ENCODE measurements at regions not wholly inside any gene's neighbourhood (a gene's known extent, or its start where the extent isn't known, plus 50 kb on each side); places are given as distances from the start of the nearest gene placed in this dataset.
"Not testable (repeated sequence)": the region's sequence is repeated elsewhere in the genome, so short reads cannot be mapped to it uniquely, and the experiment has no call there.

DNA sequence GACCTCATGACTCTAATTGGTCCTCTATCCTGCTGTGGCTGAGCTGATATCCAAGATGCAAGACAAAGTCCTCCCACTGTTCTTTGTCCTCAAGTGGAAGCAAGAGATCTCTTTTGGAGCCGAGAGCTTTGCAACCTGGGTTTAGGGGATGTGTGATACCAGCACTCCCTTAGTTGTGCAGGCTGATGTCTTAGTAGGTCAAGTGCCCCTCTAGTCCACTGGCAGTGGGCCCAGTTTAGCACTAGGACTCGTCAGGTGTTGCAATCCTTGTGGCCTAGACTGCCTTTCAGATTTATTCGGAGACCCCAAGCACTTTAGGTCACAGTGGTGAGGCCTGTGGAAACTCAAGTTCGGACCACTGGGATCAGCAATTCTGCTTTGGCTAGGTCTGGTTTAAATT is 64.0 kb downstream of the GPRASP3 start:
- DNase-seq, result no peak

DNA sequence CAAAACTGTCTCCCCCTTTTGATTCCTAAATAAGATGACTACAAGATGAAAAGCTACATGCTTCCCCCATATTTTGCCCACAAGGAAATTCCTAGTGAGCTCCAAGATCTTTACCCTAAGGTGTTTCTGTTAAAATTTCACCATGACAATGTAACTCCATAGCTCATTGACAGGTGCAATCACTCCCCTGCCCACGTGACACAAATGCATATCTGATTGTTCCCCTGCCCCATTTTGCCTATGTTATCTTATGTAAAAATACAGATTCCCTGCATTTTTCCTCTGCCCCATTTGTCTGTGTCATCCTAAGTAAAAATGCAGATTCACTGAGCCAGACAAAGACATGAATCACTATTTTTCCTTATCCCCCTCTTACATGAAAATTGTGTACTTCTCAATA is 66.7 kb downstream of the GPRASP3 start:
- DNase-seq, result no peak

DNA sequence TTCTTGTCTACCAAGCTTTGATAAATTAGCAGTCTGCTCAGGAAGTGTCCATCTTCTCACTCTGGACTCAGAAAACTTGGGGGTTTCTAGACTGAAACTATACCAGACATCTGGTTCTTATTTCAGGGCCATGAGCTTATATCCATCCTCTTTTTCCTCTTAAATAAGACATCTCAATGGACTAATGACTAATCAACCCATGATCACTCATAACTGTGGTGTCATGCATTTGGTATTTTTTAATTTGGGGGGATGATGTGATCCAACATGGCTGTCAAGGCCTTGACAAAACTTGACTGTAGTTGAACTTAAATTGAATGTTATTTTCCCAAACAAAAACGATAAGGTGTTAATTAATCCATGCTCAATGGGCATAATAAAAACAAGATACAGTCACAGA is 87.8 kb downstream of the GPRASP3 start:
- DNase-seq, result no peak

DNA sequence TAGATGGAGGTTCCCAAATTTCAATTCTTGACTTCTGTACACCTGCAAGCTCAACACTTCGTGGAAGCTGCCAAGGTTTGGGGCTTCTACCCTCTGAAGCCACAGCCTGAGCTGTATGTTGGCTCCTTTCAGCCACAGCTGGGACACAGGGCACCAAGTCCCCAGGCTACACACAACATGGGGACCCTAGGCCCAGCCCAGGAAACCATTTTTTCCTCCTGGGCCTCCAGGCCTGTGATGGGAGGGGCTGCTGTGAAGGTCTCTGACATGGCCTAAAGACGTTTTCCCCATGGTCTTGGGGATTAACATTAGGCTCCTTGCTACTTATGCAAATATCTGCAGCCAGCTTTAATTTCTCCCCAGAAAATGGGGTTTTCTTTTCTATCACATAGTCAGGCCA is 97.7 kb downstream of the GPRASP3 start:
- not testable (repeated sequence) for DNase-seq

GRCh38 chrX:102832661-102833060 is 104.4 kb upstream of the RAB40AL start:
- DNase-seq, result no peak

- DNase-seq, result no peak
Measured at GRCh38 chrX:102833136-102833535, 103.9 kb upstream of the RAB40AL start.

DNA sequence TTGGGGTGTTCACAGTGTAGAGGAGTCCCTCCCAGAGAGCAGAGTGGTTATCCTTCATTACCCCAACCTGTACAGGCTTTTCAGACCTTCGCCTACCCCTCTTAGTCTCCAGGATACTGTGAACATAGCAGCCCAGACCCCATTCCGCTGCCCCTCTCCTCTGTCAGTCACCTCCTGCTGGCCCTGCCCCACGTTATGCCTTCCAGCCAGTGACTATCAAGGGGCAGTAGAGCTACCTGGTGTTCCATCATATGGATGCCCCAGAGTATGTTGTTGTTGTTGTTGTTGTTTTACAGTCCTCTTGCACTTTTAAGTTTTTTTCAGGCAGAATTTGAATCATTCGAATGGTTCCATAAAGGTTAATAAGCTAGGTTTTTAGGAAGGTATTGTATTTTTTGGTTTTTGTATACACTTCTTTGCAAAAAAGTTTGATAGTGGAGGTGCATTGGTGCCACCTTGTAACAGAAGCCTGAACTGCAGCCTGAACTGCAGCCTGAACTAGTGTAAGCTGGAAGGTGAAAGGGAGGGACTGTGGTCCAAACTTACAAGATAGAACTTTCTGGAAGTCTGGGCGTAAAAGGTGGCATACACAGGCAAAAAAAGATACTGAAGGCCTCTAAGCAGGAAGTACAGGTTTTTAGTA is 101.4 kb upstream of the RAB40AL start:
- no peak for DNase-seq

- DNase-seq, result no peak
Measured at GRCh38 chrX:102837847-102838246, 99.2 kb upstream of the RAB40AL start.

DNA sequence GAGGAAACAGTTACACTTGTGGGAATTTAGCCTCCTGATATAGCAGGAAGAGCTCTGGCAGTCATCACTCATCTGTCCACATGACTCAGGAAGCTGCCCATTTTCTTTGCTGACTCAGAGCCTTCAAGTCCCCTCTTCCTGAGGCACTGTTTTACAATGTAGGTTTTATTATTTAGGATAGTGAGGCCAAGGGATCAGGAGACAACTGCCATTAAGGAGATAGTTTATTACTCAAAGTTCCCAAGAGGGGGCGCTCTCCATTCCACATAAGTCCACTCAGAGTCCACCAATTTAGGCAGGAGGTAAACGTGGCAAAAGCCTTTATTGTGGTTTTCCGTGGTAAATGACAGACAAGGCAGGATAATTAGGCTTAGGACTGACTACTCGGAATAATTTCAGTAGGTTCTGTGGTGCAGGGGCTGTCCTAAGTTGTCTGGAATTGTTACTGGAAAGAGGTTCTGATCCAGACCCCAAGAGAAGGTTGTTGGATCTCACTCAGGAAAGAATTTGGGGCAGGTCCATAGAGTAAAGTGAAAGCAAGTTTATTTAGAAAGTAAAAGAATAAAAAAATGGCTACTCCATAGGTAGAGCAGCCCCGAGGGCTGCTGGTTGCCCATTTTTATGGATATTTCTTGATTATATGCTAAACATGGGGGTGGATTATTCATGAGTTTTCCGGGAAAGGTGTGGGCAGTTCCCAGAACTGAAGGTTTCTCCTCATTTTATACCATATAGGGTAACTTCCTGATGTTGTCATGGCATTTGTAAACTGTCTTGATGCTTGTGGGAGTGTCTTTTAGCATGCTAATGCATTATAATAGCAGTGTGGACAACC is 96.0 kb upstream of the RAB40AL start:
- no peak for DNase-seq

GRCh38 chrX:102841706-102842003 is 95.4 kb upstream of the RAB40AL start:
- no peak for DNase-seq

GRCh38 chrX:102845020-102845419 is 92.1 kb upstream of the RAB40AL start:
- DNase-seq, result no peak

DNA sequence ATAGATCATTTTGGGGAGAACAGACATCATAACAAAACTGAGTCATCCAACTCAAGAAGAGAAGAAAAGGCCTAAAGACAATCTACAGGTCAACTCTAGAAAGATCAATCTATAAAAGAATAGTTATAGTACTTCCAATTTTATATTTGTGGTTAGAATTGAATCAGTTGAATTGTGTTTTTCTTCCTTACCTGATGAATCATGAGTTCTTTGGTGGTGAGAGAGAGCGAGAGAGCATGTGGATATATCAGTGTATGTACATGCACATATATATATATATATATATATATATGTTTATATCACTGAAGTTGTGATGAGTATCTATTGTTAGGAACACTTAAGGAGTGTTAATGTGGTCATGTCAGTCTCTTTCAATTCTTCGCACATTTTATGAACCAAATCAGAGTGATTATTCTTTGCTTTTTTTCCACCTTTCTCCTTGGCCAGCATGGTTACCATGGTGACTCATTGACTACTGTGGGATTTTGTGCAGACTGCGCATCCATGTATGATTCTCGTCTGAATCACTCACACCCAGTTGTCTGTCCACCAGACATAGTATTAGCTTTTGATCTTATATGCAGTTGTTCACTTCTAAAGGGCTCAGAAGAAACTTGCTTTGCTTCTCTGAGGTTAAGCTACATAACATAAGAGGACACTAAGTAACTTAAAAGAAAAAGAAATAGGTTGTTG is 90.4 kb upstream of the RAB40AL start:
- DNase-seq, result no peak

- no peak for DNase-seq
Measured at GRCh38 chrX:102847362-102847761, 89.7 kb upstream of the RAB40AL start.

DNA sequence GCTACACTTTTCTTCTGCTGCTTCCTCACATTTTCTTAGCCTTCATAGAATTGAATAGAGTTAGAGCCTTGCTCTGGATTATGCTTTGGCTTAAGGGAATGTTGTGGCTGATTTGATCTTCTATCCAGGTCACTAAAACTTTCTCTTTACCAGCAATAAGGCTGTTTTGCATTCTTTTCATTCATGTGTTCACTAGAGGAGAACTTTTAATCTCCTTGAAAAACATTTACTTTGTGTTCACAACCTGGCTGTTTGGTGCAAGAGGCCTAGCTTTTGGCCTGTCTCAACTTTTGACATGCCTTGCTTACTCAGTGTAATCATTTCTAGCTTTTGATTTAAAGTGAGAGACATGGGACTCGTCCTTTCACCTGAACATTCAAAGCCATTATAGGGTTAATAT is 87.7 kb upstream of the RAB40AL start:
- no peak for DNase-seq

DNA sequence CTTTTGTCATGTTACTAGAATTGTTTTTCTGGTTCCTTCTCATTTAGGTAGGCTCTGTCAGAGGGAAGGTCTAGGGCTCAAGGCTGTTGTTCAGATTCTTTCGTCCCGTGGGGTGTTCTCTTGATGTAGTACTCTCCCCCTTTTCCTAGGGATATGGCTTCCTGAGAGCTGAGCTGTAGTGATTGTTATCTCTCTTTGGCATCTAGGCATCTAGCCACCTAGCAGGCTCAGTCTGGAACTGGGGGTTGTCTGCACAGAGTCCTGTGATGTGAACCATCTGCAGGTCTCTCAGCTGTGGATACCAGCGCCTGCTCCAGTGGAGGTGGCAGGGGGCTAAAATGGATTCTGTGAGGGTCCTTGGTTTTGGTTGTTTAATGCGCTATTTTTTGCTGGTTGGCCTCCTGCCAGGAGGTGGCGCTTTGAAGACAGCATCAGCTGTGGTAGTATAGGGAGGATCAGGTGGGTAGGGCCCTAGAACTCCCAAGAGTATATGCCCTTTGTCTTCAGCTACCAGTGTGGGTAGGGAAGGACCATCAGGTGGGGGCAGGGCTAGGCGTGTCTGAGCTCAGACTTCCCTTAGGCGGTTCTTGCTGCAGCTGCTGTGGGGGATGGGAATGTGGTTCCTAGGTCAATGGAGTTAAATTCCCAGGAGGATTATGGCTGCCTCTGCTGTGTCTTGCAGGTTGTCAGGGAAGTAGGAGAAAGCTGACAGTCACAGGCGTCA is 78.1 kb upstream of the RAB40AL start:
- not testable (repeated sequence) for DNase-seq

- no peak for DNase-seq
Measured at GRCh38 chrX:102859550-102859871, 77.6 kb upstream of the RAB40AL start.

DNA sequence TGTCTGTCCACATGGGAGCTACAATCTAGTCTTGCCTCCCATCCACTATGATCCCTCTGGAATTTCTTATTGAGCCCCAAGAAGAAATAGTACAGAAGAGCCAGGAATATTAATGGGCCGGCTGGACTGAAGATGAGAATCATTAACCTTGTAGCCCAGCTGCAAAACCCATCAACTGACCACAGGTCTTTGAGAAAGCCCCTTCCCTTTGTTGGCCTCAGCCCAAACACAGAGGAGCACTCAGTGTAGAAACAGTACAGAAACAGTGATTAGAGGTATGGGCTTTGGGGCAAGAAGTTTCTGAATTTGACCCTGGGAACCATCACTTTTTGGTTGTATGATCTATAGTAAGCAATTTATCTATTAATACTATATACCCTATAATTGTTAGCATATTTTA is 76.8 kb upstream of the RAB40AL start:
- DNase-seq, result no peak

- peak; percentile 54 for DNase-seq
Measured at GRCh38 chrX:102863735-102864134, 73.3 kb upstream of the RAB40AL start.

GRCh38 chrX:102866981-102867656 is 70.0 kb upstream of the RAB40AL start:
- DNase-seq, result no peak

GRCh38 chrX:102883491-102883890 is 53.6 kb upstream of the RAB40AL start:
- DNase-seq, result no peak

All from skin of body (tissue), 1 donor.